ENCODE measurements at regions not wholly inside any gene's neighbourhood (a gene's known extent, or its start where the extent isn't known, plus 50 kb on each side); places are given as distances from the start of the nearest gene placed in this dataset.
"Not testable (repeated sequence)": the region's sequence is repeated elsewhere in the genome, so short reads cannot be mapped to it uniquely, and the experiment has no call there.

DNA sequence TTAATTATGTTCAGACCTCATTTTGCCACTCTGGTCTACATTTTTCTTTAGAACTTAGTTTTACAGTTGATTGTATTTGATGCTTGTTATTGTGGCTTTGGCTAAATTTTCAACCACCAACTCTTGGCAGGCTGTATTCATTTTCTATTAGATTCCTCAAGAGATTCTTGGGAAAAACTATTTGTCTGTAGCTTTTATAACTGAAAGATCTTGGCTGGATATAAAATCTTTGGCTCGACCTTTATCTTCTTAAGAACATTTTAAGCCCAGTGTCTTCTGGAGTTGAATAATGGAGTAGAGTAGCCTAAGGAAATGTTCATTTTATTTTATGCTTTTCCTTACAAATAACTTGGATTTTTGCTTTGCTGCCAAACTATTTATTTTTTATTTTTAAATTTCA is 848.5 kb downstream of the PCDH17 start:
- no peak for DNase-seq (ENCODE audit: low read depth, low spot score)

DNA sequence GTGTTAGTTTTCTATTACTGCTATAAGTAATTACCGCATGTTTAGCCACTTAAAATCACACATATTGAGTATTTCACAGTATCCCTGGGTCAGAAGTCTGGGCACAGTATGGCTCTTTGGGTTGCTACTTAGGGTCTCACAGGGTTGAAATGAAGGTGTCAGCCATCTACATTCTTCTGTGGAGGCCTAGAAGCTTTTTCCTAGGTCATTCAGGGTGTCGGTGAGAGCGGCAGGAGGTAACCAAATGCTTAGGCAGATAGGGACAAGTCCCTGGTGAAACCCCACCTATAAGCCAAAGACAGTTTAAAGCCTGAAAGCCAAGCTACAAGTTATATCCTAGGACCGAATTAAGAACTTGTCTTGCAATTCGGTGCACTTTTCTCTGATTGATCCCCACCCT is 856.7 kb downstream of the PCDH17 start:
- no peak for DNase-seq (ENCODE audit: low read depth, low spot score)

DNA sequence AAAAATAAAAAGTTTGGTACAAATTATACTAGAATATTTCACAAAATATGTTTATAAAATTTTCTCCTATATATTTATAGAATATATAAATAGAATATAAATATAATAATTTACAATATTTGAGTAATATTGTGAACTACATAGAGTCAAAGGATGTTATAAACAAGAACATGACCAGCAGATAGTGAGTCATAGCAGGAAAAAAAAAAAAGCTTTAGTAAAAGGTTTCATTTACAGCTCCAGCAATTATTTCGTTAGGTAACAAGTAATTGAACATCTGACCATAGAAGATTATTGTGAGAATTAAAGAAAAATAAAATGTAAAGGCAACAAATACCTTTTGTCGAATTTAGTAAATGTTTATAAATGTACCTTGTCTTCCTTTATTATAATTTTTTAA is 864.1 kb downstream of the PCDH17 start:
- DNase-seq (ENCODE audit: low read depth, low spot score): no peak

DNA sequence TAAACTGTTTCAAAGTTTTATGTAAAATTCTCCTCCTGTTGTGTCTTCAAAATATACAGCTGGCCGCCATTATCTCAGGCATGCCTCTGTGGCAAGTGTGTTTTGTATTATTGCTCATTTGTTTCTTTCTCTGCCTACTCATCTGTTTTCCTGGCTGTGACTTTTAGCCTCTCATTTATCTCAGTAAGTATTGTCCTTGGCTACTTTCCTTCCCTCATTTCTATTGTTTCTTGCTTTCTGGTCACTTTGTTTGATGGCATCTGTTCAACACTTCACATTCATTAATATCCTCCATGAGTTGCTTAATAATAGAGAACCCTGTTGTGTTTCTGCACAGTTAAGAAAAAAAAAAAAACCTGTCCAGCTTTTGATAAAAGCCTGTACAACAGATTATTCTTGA is 869.4 kb downstream of the PCDH17 start:
- no peak for DNase-seq (ENCODE audit: low read depth, low spot score)

DNA sequence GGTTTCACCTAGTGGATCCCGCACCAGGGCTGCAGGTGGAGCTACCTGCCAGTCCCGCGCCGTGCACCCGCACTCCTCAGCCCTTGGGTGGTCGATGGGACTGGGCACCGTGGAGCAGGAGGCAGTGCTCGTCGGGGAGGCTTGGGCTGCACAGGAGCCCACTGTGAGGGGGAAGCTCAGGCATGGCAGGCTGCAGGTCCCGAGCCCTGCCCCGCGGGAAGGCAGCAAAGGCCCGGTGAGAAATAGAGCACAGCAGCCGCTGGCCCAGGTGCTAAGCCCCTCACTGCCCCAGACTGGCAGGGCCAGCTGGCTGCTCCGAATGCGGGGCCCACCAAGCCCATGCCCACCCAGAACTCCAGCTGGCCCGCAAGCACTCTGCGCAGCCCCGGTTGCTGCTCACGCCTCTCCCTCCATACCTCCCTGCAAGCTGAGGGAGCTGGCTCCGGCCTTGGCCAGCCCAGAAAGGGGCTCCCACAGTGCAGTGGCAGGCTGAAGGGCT is 872.7 kb downstream of the PCDH17 start:
- DNase-seq (ENCODE audit: low read depth, low spot score): not testable (repeated sequence)

DNA sequence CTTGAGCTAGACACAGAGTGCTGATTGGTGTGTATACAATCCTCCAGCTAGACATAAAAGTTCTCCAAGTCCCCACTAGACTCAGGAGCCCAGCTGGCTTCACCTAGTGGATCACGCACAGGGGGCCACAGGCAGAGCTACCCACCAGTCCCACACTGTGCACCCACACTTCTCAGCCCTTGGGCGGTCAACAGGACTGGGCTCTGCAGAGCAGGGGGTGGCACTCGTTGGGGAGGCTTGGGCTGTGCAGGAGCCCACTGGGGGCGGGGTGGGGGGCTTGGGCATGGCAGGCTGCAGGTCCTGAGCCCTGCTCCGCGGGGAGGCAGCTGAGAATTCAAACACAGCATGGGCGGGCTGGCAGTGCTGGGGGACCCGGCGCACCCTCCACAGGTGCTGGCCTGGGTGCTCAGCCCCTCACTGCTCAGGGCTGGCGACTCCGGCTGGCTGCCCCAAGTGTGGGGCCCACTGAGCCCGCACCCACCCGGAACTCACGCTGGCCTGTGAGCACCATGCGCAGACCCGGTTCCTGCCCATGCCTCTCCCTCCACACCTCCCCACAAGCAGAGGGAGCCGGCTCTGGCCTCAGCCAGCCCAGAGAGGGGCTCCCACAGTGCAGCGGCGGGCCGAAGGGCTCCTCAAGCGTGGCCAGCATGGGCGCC is 873.8 kb downstream of the PCDH17 start:
- DNase-seq (ENCODE audit: low read depth, low spot score): not testable (repeated sequence)

DNA sequence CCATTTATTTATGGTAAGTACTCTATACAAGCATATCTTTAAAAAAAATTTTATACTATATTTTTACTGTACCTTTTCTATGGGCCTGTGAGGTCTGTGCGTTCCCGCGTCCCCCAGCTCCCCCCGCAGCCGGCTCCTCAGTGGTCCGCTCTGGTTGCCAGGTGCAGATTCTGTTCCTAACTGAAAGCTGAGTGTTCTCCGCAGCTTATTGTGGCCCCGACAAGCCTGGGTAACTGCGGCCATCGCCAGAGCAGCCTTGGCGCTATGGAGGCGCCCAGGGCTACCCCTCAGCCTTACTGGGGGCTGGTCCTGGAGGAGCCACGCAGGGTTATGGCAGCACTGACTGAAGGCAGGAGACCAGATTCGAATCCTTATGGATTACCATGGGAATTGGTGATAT is 896.8 kb downstream of the PCDH17 start:
- no peak for DNase-seq (ENCODE audit: low read depth, low spot score)

DNA sequence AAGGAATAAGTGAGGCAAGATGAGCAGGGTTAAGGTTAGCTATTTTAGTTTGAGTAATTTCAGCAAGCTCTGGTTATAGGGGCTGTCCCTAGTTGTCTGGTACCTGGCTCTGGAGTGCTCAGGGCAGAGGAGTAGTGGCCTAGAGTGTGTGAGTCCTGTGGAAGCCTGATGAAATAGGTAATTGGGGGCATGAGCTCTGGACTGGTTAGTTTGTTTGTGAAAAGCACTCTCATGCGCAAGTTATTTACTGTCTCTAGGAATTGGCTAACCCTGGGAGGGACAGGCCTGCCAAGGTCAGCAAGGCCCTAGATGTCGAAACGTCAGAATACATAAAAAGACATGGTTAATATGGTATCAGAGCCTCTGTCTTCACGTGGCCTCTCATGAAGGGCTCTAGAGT is 900.1 kb downstream of the PCDH17 start:
- no peak for DNase-seq (ENCODE audit: low read depth, low spot score)

DNA sequence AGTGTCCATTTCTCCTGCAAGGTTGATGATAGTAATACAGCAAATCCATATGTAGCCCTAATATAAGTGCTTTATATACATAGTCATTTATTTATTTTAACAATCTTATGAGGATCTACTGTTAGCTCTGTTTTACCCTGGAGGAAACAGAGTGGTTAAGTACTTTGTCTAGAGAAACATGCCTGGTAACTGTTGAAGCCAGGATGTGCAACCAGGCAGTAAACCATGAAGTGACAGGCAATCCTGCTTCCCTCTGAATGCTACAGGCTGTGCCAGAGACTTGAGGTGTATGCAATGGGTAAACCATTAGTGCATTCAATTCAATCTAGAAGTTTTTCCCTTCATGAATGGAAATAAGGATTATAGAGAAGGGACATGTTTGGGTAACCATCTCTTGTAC is 911.0 kb downstream of the PCDH17 start:
- DNase-seq (ENCODE audit: low read depth, low spot score): no peak

DNA sequence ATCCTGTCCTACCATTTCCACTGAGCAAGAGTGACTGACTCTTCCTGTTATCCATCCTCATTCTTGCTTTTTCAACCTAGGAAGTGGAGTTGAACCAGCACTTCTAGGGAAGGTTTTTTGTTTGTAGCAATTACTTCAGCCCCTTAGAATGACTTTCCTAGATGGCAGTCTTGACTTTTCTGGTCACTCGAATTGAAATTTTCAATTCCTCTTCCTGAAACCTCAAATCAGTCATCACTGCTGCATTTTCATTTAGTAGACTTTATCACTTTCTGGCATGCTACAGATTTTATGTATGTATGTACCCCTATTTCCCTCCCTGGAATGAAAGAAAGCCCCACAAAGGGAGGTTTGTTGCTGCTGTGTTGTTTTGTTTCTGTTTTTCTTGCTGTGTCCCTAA is 915.9 kb downstream of the PCDH17 start:
- DNase-seq (ENCODE audit: low read depth, low spot score): no peak

DNA sequence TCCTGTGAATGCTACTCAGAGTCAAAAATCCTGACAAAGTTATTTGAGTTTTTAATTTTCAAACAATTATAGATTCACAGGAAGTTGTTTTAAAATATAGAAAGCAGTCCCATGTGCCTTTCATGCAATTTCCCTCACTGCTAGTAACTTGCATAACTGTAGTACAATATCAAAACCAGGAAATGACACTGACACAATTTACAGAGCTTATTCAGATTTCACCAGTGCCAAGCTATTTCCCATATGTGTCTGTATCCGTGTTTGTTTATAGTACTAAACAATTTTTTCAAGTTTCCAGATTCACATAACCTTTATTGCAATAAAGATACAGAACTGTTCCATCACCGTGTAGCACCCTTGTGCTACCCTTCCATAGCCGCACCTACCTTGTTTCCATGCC is 934.6 kb downstream of the PCDH17 start:
- no peak for DNase-seq (ENCODE audit: low read depth, low spot score)

DNA sequence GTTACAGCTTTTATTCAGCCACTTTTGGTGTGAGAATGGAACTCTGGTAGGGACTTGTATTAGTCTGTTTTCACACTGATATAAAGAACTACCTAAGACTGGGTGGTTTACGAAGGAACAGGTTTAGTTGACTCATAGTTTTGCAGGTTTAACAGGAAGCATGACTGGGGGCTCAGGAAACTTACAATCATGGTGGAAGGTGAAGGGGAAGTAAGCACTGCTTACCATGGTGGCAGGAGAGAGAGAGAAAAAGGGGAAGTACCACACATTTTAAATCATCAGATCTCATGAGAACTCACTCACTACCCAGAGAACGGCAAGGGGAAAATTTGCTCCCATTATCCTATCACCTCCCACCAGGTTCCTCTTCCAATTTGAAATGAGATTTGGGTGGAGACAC is 942.2 kb downstream of the PCDH17 start:
- DNase-seq (ENCODE audit: low read depth, low spot score): no peak

DNA sequence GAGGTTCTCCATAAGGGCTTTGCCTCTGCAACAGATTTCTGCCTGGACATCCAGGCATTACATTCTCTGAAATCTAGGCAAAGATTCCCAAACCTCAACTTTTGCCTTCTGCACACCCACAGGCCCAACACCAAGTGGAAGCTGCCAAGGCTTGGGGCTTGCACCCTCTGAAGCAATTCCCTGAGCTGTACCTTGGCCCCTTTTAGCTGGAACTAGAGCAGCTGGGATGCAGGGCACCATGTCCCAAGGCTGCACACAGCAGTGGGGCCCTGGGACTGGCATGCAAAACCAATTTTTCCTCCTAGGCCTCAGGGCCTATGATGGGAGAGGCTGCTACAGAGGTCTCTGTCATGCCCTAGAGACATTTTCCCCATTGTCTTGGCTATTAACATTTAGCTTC is 943.2 kb downstream of the PCDH17 start:
- DNase-seq (ENCODE audit: low read depth, low spot score): no peak

DNA sequence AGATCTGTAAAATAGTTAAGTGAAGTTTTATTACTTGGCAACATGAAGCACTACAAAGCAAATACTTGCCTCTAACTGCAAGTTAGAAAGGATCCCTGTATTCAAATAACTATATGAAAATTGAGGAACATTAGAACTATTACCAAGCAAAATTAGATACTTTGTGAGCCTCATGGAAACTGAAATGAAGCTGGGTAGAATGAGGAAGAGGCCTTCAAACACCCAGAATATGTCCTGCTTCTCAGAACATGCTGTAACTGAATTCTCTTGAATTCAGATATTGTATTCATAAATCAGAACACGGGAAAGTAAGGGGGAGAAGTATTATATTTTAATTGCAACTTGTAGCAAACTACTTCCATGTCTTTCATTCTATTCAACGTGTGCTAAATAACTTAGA is 947.9 kb downstream of the PCDH17 start:
- DNase-seq (ENCODE audit: low read depth, low spot score): no peak

DNA sequence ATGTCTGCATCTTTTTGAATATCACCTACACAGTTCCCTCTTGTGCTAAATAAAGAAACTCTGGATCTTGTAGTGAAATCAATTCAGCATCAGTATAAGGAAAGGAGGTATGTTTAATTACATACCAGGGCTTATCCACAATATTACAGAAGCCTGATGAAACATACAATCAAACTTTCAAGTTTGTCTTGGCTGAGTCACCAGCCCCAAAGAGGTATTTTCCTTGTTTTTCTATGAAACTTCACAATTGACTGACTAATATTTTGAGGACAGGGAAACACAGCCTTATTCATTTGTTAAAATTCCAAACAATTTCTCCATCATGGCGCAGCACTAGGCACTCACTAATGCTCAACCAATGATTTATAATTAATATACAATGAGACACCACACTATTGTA is 952.4 kb downstream of the PCDH17 start:
- DNase-seq (ENCODE audit: low read depth, low spot score): no peak

DNA sequence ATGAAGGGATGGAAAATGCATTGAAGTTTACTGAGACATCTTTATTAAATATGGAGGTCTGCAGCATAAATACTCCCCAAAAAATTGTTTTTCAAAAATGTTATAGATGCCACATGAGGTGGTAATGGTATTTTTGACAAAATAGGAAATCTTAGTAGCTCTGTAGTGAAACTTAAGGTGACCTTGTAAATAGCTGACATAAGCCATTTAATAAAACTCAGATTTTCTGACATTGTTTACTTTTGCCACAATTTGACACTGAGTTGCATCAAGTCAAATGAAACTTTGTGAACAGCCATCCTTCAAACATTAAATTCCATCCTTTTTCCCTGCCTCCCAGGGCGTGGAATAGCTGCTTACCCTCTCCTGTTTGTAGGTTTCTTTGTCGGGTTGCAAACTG is 953.1 kb downstream of the PCDH17 start:
- no peak for DNase-seq (ENCODE audit: low read depth, low spot score)

DNA sequence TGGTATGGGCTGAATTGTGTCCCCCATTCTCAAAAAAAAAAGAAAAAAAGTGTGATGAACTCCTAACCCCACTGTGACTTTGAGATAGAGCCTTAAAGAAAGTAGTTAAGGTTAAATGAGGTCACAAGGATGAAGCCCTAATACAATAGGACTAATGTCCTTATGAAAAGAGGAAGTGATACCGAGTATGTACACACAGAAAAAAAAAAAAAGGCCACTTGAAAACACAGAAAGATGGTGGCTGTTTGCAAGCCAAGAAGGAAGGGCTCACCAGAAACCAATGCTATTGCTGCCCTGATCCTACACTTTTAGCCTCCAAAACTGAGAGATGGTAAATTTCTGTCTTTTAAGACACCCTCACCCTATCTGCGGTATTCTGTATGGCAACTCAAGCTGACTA is 955.6 kb downstream of the PCDH17 start:
- DNase-seq (ENCODE audit: low read depth, low spot score): no peak

DNA sequence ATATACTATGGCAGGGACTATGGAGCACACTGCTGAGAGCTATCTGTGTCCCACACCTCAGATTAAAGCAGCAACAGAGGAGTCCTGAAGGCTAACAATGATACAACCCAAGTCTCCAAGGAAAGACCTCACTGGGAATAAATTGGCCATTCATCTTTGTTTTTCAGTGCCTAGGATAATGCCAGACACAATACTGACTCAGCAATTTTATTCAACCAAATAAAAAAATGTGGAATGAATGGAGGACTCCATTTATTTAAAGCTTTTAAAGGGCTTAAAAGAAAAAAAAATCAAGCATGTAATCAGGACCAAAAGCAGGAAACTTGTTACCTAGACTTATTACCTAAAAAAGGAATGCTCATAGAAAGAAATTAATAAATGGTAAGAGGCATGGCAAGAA is 960.5 kb downstream of the PCDH17 start:
- DNase-seq (ENCODE audit: low read depth, low spot score): no peak

DNA sequence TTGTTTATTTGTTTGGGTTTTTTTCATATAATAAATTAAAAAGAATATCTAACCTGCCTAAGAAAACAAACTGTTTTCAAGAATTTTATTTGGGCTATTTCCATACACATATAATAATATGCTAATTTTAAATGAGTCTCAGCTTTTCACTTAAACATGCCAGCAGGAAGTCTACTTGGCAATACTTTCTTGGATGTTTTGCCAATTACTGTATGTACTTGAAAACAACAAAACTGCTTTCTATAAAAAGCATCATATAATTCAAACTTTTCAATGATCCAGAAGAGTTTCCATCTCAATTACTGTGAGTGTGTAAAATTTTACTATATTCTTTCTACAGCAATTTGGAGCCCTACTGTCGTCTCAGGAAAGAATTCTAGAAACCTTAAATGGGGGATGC is 961.2 kb downstream of the PCDH17 start:
- DNase-seq (ENCODE audit: low read depth, low spot score): no peak

DNA sequence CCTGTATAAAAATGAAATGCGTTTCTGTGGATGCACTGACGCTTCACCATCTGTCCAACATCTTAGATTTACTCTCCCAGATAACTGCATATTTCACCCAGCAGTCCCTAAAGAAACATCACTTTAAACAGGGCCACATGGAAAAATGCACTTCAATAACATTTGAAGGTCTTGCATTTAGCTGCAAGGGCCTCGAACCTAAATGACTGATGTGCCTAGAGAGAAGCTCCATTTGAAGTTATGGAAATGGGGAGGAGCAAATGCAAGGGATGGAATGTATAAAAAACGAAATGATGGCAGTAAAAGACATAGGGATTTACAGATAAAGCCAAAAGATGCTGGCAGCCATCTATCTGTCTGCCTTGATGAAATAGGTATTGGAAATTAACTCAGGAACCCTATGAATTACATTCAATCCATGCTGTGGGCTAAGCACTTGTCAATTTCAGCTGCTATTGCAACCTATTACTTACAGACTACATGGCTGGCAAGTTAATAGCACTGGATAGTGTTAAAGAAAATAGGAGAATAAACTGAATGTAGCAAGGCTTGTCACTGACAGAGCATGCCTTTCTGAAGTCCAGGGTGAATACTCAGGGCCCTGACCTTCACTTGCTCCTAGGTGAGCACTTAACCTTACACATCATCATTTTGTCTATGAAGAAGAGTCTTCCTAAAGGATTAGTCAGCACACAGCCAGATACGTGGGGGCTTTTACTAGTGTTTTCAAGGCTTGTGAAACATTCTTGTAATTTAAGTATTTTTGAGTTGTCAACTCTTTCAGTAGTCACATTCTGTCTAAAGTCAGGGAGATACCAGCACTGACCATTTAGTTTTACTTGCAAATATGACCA is 963.4 kb downstream of the PCDH17 start:
- DNase-seq (ENCODE audit: low read depth, low spot score): no peak

DNA sequence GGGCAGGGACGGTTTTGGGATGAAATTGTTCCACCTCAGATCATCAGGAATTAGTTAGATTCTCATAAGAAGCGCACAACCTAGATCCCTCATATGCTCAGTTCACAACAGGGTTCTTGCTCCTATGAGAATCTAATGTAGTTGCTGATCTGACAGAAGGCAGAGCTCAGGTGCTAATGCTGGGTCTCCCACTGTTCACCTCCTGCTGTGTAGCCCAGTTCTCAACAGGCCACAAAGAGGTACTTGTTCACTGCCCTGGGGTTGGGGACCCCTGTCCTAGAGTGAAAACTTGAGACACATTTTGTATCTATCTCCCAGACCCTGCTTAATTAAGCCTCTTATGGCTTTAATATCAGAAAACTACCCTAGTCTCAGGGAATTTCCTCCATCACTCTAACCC is 966.0 kb downstream of the PCDH17 start:
- no peak for DNase-seq (ENCODE audit: low read depth, low spot score)

DNA sequence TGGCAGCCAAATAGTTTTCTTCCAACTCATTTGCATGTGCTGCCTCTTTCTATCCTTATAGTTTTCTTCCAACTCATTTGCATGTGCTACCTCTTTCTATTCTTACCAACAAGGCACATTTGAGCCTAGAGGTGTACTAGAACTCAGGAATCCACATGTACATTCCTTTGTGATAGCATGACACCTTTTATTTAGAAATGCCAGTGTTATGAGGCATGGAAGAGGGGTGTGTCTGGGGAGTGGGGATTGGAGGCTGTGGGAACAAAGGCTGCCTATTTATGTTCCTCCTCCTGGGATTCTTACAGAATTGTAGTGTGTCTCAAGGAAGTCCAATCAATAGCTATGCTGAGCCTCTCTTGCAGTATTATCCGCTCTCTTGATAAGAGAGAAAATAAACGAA is 966.7 kb downstream of the PCDH17 start:
- no peak for DNase-seq (ENCODE audit: low read depth, low spot score)

DNA sequence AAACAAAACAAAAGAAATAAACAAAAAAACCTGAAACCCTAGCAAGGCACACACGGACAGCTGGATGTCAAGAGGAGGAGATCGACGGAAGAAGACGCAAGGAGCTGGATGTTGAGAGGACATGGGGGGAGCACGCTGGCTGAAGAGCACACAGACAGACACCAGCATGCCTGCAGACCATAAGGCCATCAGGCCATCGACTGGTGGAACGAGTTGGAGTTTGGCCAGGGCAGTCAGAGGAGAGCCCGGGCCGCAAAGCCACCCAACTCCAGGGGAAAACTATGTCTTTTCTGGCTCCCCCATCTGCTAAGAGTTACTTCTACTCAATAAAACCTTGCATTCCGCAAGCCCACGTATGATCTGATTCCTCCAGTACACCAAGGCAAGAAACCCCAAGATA is 979.6 kb downstream of the PCDH17 start:
- DNase-seq (ENCODE audit: low read depth, low spot score): no peak

Measured in smooth muscle cell of the brain vasculature (primary cell).